ENCODE measurements at regions not wholly inside any gene's neighbourhood (a gene's known extent, or its start where the extent isn't known, plus 50 kb on each side); places are given as distances from the start of the nearest gene placed in this dataset.

- POLR2A ChIA-PET, result no interaction called here
- CTCF ChIA-PET, result no interaction called here
- FAIRE-seq, result no peak
These were observed 807.1 kb upstream of the PRMT6 start for GRCh38 chr1:106249365-106249764.

More at GRCh38 chr1:106249365-106249764, 807.1 kb upstream of the PRMT6 start:
- Histone ChIP-seq H4K20me1 (replicated peaks; ENCODE audit: control insufficient read depth, extremely low read depth, insufficient read depth, low read length) (no peaks in the 10 kb centered on the region), H3K9me3 (replicated peaks; ENCODE audit: control insufficient read depth, insufficient read depth, low read length) (no peaks in the 10 kb centered on the region), H3K79me2 (ENCODE audit: control insufficient read depth, insufficient read depth, low read length) (no peaks in the 10 kb centered on the region), H3K4me1 (ENCODE audit: control insufficient read depth, extremely low read depth, insufficient read depth, low read length) (no peaks in the 10 kb centered on the region), H3K9ac (replicated peaks; ENCODE audit: extremely low read depth, insufficient read depth, low read length) (no peak overlapping the region), H3K4me2 (ENCODE audit: insufficient read depth, low read length) (no peak overlapping the region), H3K4me3 (replicated peaks in 1 of 3; ENCODE audit: insufficient read depth in 1 of 3, low read depth in 1 of 3, low read length in 3 of 3) (no peak overlapping the region), H3K36me3 (ENCODE audit: control insufficient read depth in 2 of 2, extremely low read depth in 1 of 2, insufficient read depth in 2 of 2, low read length in 2 of 2) (no peaks in the 10 kb centered on the region), H3K27ac (ENCODE audit: insufficient read depth, low read depth, low read length) (no peak overlapping the region), H3K27me3 (ENCODE audit: control insufficient read depth in 2 of 2, insufficient read depth in 2 of 2, low read length in 2 of 2) (no peaks in the 10 kb centered on the region), H2AFZ (ENCODE audit: low read depth, low read length) (no peak overlapping the region), H3K9me1 (replicated peaks; ENCODE audit: control insufficient read depth, extremely low read depth, insufficient read depth, low read length) (no peaks in the 10 kb centered on the region)
- DNase-seq (ENCODE audit: low read depth, low spot score), result no peak
- dilution Hi-C loops (cut with MboI; ENCODE audit: extremely low pct_ligation_motif_present, low sequenced_read_pairs), result no loop called here
- TF ChIP-seq POLR2AphosphoS5 (IDR thresholded peaks at IDR 0.05; ENCODE audit: insufficient read depth, low read depth, low read length), result no peak
- TF ChIP-seq, protein P1, sequence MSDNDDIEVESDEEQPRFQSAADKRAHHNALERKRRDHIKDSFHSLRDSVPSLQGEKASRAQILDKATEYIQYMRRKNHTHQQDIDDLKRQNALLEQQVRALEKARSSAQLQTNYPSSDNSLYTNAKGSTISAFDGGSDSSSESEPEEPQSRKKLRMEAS (IDR thresholded peaks at IDR 0.05; ENCODE audit: insufficient read depth, insufficient read length), result no peak
- no peak for TF ChIP-seq EZH2 (IDR thresholded peaks at IDR 0.05; ENCODE audit: borderline replicate concordance, low read depth, low read length, severe bottlenecking)
- no peak for TF ChIP-seq GATA2 (IDR thresholded peaks at IDR 0.05; ENCODE audit: insufficient read depth, insufficient read length, low read depth, low read length)
- no peak for TF ChIP-seq JUN (IDR thresholded peaks at IDR 0.05; ENCODE audit: borderline replicate concordance, insufficient read depth, insufficient read length, low read depth)
- no peak for TF ChIP-seq MYC (IDR thresholded peaks at IDR 0.05; ENCODE audit: low read depth, low read length)
- TF ChIP-seq POLR2A (IDR thresholded peaks at IDR 0.05; ENCODE audit: low read depth, low read length), result no peak
- TF ChIP-seq CTCF (IDR thresholded peaks at IDR 0.05; ENCODE audit: extremely low read depth in 1 of 2, insufficient read depth in 1 of 2, low read depth in 1 of 2, low read length in 2 of 2), result no peak
- no peak for TF ChIP-seq FOS (IDR thresholded peaks at IDR 0.05; ENCODE audit: borderline replicate concordance, insufficient read depth, low read length)
- intact Hi-C loops (cut with micrococcal nuclease), result no loop called here
- no TSS peak for BruUV-seq (replicated peaks)

All from endothelial cell of umbilical vein (primary cell).